Activated CD4-positive, CD25-positive, alpha-beta regulatory T cell treated with anti-CD3 and anti-CD28 coated beads, Interleukin-2, amount 50 U/mL, for 24 hours (primary cell): ENCODE measurements at regions not wholly inside any gene's neighbourhood (a gene's known extent, or its start where the extent isn't known, plus 50 kb on each side); places are given as distances from the start of the nearest gene placed in this dataset.
"Not testable (repeated sequence)": the region's sequence is repeated elsewhere in the genome, so short reads cannot be mapped to it uniquely, and the experiment has no call there.

Experiments
- ATAC-seq, 2 donors: fragments of 150-1000 bp; cut with Tn5 transposase; one replicate each; pipeline ENCODE4 v1.10.0; 2021; ENCODE audit warnings: mild to moderate bottlenecking in 1 of 2, moderate library complexity in 1 of 2

DNA sequence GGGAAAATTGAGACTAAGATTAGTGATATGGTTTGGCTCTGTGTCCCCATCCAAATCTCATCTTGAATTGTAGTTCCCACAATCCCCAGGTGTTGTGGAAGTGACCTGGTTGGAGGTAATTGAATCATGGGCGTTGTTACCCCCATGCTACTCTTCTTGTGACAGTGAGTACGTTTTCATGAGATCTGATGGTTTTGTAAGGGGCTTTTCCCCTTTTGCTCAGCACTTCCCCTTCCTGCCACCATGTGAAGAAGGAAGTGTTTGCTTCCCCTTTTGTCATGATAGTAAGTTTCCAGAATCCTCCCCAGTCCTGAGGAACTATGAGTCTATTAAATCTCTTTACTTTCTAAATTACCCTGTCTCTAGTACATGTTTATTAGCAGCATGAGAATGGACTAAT lies 729.9 kb upstream of the TPTE start:
- not testable (repeated sequence) for ATAC-seq

DNA sequence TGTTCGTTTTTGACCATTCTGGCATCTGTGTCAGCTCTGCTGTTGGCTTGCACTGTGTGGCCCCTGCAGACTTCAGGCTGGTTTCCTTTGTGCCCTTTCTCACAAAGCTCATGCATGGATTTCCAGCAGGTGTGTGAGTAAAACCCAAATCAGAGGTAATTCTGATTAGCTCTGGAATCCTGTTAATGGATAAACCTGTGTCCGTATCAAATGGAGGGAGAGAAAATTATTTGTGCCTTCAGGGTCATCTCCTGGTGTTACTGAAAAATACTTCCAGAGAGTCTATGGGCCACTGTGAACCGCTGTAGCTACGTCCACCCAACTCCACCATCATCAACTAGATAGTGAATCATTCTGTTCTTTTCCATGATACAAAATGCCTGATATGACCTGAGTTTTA lies 726.1 kb upstream of the TPTE start:
- ATAC-seq = not testable (repeated sequence)

DNA sequence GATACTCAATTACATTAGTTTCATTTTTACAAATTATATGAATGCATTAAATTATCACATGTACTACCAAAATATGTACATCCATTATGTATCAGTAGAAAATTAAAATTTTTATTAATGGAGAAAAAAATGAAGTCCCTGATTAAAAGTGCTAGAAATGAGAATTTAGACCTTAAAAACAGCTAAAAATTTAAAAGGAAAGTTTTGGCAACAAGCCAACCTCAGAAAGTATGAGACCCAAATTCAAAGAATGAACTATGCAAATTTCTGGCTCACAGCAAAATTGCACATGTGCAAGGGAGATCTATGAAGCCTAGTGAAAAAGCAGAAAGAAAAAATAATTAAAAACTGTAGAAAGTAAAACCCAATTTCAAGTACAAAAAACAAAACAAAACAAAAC lies 725.1 kb upstream of the TPTE start:
- ATAC-seq = not testable (repeated sequence)

DNA sequence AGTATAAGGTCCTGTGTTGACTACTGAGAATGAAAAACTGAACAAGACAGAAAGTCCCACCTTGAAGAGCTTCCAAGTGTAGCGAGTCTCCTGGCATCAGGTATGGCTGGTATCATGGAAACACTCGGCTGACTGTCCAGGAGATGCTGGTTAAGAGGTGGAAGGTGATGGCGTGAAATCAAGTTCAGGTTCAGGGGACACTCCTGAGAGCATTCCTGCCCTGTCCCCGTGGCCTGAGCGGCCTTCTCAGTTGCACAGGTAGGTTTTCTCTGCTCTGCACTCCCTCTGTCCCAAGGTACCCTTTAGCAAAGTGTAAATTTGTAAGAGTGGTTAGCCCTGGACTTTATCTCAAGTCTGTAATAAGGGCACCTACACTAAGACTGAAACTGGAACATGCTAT lies 713.7 kb upstream of the TPTE start:
- not testable (repeated sequence) for ATAC-seq

DNA sequence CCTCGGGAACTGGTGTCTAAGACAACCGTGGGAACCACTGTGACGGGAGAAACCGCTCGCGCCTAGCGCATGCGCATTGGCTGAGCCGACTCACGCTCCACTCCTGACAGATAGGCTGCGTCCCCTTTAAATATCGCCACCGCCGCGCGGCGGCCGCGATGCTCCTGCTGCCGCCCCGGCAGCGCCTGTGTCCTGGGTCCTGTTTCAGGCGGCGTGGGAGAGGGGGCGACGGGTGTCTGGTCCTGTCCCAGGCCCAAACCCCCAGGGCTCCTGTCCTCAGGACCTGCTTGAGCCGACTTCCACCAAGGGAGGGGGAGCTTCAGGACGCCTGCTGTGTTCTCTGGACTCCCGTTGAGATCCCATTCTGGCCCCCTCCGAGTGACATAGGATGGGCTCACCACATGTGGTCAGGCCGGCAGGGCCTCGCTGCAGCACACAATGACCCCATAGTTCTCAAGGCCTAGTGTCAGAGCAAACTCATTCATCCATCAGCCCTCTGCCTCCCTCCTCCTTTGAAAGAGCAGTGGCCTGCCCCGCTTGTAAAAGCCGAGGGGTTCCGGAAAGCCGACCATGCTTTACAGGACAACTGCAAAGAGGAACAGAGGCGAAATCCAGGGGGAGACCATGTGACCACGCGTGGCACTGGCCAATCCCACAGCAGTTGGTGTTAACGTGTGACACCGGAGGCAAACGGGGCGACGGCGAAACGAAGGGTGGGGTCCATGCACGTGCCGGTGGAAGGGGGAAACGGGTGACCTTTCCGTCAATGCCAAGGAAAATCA lies 710.0 kb upstream of the TPTE start:
- not testable (repeated sequence) for ATAC-seq

DNA sequence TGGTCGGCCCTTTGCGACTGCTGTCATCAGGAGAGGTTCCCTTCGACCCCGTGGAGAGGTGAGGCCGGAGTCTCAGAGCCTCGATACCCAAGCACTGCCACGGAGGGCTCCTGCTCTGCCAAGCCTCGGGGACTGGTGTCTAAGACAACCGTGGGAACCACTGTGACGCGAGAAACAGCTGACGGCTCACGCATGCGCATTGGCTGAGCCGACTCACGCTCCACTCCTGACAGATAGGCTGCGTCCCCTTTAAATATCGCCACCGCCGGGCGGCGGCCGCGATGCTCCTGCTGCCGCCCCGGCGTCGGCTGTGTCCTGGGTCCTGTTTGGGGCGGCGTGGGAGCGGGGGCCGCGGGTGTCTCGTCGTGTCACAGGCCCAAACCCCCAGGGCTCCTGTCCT lies 708.9 kb upstream of the TPTE start:
- ATAC-seq = not testable (repeated sequence)

DNA sequence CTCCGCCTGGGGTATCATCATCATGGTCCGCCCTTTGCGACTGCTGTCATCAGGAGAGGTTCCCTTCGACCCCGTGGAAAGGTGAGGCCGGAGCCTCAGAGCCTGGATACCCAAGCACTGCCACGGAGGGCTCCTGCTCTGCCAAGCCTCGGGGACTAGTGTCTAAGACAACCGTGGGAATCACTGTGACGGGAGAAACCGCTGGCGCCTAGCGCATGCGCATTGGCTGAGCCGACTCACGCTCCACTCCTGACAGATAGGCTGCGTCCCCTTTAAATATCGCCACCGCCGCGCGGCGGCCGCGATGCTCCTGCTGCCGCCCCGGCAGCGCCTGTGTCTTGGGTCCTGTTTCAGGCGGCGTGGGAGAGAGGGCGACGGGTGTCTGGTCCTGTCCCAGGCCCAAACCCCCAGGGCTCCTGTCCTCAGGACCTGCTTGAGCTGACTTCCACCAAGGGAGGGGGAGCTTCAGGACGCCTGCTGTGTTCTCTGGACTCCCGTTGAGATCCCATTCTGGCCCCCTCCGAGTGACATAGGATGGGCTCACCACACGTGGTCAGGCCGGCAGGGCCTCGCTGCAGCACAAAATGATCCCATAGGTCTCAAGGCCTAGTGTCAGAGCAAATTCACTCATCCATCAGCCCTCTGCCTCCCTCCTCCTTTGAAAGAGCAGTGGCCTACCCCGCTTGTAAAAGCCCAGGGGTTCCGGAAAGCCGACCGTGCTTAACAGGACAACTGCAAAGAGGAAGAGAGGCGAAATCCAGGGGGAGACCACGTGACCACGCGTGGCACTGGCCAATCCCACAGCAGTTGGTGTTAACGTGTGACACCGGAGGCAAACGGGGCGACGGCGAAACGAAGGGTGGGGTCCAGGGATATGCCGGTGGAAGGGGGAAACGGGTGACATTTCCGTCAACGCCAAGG lies 707.2 kb upstream of the TPTE start:
- ATAC-seq = not testable (repeated sequence)

DNA sequence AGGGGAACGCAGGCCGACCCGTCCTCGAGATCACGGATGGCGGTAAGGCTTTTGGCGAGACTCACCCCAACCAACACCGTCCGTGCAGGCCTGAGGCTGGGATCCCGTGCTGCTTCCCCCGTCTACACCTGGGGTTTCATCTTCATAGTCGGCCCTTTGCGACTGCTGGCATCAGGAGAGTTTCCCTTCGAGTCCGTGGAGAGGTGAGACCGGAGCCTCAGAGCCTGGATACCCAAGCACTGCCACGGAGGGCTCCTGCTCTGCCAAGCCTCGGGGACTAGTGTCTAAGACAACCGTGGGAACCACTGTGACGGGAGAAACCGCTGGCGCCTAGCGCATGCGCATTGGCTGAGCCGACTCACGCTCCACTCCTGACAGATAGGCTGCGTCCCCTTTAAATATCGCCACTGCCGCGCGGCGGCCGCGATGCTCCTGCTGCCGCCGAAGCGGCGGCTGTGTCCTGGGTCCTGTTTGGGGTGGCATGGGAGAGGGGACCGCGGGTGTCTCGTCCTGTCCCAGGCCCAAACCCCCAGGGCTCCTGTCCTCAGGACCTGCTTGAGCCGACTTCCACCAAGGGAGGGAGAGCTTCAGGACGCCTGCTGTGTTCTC lies 706.1 kb upstream of the TPTE start:
- not testable (repeated sequence) for ATAC-seq

DNA sequence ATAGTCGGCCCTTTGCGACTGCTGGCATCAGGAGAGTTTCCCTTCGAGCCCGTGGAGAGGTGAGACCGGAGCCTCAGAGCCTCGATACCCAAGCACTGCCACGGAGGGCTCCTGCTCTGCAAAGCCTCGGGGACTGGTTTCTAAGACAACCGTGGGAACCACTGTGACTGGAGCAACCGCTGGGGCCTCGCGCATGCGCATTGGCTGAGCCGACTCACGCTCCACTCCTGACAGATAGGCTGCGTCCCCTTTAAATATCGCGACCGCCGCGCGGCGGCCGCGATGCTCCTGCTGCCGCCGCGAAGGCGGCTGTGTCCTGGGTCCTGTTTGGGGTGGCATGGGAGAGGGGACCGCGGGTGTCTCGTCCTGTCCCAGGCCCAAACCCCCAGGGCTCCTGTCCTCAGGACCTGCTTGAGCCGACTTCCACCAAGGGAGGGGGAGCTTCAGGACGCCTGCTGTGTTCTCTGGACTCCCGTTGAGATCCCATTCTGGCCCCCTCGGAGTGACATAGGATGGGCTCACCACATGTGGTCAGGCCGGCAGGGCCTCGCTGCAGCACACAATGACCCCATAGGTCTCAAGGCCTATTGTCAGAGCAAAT lies 704.5 kb upstream of the TPTE start:
- ATAC-seq = not testable (repeated sequence)

DNA sequence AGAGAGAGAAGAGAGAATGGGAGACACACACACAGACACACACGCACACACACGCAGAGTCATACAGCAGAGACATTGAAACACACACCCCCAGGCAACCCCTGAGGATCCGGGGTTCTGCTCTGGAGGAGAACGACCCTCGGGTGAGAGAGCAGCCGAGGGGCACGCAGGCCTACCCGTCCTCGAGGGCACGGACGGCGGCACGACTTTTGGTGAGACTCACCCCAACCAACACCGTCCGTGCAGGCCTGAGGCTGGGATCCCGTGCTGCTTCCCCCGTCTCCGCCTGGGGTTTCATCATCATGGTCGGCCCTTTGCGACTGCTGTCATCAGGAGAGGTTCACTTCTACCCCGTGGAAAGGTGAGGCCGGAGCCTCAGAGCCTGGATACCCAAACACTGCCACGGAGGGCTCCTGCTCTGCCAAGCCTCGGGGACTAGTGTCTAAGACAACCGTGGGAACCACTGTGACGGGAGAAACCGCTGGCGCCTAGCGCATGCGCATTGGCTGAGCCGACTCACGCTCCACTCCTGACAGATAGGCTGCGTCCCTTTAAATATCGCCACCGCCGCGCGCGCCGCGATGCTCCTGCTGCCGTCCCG lies 703.4 kb upstream of the TPTE start:
- not testable (repeated sequence) for ATAC-seq

DNA sequence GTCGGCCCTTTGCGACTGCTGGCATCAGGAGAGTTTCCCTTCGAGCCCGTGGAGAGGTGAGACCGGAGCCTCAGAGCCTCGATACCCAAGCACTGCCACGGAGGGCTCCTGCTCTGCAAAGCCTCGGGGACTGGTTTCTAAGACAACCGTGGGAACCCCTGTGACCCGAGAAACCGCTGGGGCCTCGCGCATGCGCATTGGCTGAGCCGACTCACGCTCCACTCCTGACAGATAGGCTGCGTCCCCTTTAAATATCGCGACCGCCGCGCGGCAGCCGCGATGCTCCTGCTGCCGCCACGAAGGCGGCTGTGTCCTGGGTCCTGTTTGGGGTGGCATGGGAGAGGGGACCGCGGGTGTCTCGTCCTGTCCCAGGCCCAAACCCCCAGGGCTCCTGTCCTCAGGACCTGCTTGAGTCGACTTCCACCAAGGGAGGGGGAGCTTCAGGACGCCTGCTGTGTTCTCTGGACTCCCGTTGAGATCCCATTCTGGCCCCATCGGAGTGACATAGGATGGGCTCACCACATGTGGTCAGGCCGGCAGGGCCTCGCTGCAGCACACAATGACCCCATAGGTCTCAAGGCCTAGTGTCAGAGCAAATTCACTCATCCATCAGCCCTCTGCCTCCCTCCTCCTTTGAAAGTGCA lies 701.7 kb upstream of the TPTE start:
- not testable (repeated sequence) for ATAC-seq

DNA sequence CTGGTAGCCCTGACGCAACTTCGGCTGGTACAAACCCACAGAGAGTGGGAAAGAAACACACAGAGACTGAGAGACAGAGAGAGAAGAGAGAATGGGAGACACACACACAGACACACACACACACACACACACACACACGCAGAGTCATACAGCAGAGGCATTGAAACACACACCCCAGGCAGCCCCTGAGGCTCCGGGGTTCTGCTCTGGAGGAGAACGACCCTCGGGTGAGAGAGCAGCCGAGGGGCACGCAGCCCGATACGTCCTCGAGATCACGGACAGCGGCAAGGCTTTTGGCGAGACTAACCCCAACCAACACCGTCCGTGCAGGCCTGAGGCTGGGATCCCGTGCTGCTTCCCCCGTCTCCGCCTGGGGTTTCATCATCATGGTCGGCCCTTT lies 700.8 kb upstream of the TPTE start:
- not testable (repeated sequence) for ATAC-seq

DNA sequence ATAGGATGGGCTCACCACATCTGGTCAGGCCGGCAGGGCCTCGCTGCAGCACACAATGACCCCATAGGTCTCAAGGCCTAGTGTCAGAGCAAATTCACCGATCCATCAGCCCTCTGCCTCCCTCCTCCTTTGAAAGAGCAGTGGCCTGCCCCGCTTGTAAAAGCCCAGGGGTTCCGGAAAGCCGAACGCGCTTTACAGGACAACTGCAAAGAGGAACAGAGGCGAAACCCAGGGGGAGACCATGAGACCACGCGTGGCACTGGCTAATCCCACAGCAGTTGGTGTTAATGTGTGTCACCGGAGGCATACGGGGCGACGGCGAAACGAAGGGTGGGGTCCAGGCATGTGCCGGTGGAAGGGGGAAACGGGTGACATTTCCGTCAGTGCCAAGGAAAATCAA lies 699.9 kb upstream of the TPTE start:
- not testable (repeated sequence) for ATAC-seq

DNA sequence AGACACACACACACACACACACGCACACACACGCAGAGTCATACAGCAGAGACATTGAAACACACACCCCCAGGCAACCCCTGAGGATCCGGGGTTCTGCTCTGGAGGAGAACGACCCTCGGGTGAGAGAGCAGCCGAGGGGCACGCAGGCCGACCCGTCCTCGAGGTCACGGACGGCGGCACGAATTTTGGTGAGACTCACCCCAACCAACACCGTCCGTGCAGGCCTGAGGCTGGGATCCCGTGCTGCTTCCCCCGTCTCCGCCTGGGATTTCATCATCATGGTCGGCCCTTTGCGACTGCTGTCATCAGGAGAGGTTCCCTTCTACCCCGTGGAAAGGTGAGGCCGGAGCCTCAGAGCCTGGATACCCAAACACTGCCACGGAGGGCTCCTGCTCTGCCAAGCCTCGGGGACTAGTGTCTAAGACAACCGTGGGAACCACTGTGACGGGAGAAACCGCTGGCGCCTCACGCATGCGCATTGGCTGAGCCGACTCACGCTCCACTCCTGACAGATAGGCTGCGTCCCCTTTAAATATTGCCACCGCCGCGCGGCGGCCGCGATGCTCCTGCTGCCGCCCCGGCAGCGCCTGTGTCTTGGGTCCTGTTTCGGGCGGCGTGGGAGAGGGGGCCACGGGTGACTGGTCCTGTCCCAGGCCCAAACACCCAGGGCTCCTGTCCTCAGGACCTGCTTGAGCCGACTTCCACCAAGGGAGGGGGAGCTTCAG lies 699.1 kb upstream of the TPTE start:
- ATAC-seq = not testable (repeated sequence)

DNA sequence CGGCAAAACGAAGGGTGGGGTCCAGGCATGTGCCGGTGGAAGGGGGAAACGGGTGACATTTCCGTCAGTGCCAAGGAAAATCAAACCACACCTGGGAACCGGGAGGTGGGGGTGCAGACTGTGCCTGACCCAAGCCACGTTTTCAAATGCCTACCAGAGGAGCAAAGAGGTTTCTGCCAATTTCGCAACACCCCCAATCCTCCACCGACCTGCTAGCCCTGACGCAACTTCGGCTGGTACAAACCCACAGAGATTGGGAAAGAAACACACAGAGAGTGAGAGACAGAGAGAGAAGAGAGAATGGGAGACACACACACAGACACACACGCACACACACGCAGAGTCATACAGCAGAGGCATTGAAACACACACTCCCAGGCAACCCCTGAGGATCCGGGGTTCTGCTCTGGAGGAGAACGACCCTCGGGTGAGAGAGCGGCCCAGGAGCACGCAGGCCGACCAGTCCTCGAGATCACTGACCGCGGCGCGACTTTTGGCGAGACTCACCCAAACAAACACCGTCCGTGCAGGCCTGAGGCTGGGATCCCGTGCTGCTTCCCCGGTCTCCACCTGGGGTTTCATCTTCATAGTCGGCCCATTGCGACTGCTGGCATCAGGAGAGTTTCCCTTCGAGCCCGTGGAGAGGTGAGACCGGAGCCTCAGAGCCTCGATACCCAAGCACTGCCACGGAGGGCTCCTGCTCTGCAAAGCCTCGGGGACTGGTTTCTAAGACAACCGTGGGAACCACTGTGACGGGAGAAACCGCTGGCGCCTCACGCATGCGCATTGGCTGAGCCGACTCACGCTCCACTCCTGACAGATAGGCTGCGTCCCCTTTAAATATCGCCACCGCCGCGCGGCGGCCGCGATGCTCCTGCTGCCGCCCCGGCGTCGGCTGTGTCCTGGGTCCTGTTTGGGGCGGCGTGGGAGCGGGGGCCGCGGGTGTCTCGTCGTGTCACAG lies 697.9 kb upstream of the TPTE start:
- ATAC-seq = not testable (repeated sequence)

DNA sequence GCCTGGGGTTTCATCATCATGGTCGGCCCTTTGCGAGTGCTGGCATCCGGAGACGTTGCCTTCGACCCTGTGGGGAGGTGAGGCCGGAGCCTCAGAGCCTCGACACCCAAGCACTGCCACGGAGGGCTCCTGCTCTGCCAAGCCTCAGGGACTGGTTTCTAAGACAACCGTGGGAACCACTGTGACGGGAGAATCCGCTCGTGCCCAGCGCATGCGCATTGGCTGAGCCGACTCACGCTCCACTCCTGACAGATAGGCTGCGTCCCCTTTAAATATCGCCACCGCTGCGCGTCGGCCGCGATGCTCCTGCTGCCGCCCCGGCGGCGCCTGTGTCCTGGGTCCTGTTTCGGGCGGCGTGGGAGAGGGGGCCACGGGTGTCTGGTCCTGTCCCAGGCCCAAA lies 690.6 kb upstream of the TPTE start:
- not testable (repeated sequence) for ATAC-seq

DNA sequence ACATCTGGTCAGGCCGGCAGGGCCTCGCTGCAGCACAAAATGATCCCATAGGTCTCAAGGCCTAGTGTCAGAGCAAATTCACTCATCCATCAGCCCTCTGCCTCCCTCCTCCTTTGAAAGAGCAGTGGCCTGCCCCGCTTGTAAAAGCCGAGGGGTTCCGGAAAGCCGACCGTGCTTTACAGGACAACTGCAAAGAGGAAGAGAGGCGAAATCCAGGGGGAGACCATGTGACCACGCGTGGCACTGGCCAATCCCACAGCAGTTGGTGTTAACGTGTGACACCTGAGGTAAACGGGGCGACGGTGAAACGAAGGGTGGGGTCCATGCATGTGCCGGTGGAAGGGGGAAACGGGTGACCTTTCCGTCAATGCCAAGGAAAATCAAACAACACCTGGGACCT lies 688.6 kb upstream of the TPTE start:
- ATAC-seq = not testable (repeated sequence)

DNA sequence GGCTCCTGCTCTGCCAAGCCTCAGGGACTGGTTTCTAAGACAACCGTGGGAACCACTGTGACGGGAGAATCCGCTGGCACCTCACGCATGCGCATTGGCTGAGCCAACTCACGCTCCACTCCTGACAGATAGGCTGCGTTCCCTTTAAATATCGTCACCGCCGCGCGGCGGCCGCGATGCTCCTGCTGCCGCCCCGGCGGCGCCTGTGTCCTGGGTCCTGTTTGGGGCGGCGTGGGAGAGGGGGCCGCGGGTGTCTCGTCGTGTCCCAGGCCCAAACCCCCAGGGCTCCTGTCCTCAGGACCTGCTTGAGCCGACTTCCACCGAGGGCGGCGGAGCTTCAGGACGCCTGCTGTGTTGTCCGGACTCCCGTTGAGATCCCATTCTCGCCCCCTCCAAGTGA lies 684.8 kb upstream of the TPTE start:
- ATAC-seq = not testable (repeated sequence)

DNA sequence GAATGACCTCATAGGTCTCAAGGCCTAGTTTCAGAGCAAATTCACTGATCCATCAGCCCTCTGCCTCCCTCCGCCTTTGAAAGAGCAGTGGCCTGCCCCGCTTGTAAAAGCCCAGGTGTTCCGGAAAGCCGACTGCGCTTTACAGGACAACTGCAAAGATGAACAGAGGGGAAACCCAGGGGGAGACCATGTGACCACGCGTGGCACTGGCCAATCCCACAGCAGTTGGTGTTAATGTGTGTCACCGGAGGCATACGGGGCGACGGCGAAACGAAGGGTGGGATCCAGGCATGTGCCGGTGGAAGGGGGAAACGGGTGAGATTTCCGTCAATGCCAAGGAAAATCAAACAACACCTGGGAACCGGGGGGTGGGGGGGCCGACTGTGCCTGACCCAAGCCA lies 684.4 kb upstream of the TPTE start:
- ATAC-seq = not testable (repeated sequence)

DNA sequence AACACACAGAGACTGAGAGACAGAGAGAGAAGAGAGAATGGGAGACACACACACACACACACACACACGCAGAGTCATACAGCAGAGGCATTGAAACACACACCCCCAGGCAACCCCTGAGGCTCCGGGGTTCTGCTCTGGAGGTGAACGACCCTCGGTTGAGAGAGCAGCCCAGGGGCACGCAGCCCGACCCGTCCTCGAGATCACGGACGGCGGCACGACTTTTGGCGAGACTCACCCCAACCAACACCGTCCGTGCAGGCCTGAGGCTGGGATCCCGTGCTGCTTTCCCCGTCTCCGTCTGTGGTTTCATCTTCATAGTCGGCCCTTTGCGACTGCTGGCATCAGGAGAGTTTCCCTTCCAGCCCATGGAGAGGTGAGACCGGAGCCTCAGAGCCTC lies 683.9 kb upstream of the TPTE start:
- not testable (repeated sequence) for ATAC-seq
